GM23338 (cell line): ENCODE measurements at regions not wholly inside any gene's neighbourhood (a gene's known extent, or its start where the extent isn't known, plus 50 kb on each side); places are given as distances from the start of the nearest gene placed in this dataset.
A peak's percentile ranks its signal among the peaks of the same experiment; 100 is the strongest.

ENCODE experiments used
- ATAC-seq: fragments of 200-7000 bp; cut with Tn5 transposase; 3 replicates; pipeline ENCODE4 v1.9.1; 2020
- DNase-seq: peaks from one replicate; pipeline ENCODE4 v3.0.0-alpha.2; 2015; ENCODE audit warnings: low spot score
- H2AFZ ChIP-seq: fragments of 200-600 bp; sonication (generic); 2 replicates; pipeline ENCODE4 v1.8.0; 2016; ENCODE audit warnings: antibody characterized with exemption, mild to moderate bottlenecking, moderate library complexity
- H3F3A ChIP-seq: fragments of 200-600 bp; sonication (generic); replicated peaks from 2 replicates; pipeline ENCODE4 v1.8.0; 2017; ENCODE audit warnings: antibody characterized with exemption, mixed run types, low read depth
- H3K27ac ChIP-seq: fragments of 200-600 bp; sonication (generic); 2 replicates; pipeline ENCODE4 v1.6.1; 2016; ENCODE audit warnings: low read depth
- H3K27me3 ChIP-seq: fragments of 200-600 bp; sonication (generic); 2 replicates; pipeline ENCODE4 v1.8.0; 2016; ENCODE audit warnings: mild to moderate bottlenecking, mixed run types, moderate library complexity; ENCODE audit not compliant: insufficient read depth
- H3K36me3 ChIP-seq: fragments of 200-600 bp; sonication (generic); 2 replicates; pipeline ENCODE4 v1.8.0; 2016; ENCODE audit warnings: mild to moderate bottlenecking; ENCODE audit not compliant: insufficient read depth
- H3K4me1 ChIP-seq: fragments of 200-600 bp; sonication (generic); 2 replicates; pipeline ENCODE4 v1.8.0; 2016; ENCODE audit warnings: mild to moderate bottlenecking, moderate library complexity; ENCODE audit not compliant: insufficient read depth
- H3K4me2 ChIP-seq: fragments of 200-600 bp; sonication (generic); 2 replicates; pipeline ENCODE4 v1.7.1; 2017; ENCODE audit warnings: mixed run types
- H3K4me3 ChIP-seq: fragments of 200-600 bp; sonication (generic); 2 replicates; pipeline ENCODE4 v1.6.1; 2016; ENCODE audit warnings: mixed run types
- H3K79me2 ChIP-seq: fragments of 200-600 bp; sonication (generic); replicated peaks from 2 replicates; pipeline ENCODE4 v1.8.0; 2017; ENCODE audit warnings: mild to moderate bottlenecking; ENCODE audit not compliant: insufficient read depth
- H3K9me2 ChIP-seq: fragments of 200-600 bp; sonication (generic); 2 replicates; pipeline ENCODE4 v1.8.0; 2017; ENCODE audit not compliant: insufficient read depth
- H4K20me1 ChIP-seq: fragments of 200-600 bp; sonication (generic); replicated peaks from 2 replicates; pipeline ENCODE4 v1.8.0; 2017; ENCODE audit warnings: mild to moderate bottlenecking; ENCODE audit not compliant: insufficient read depth
- H3K27ac Mint-ChIP-seq: 2 replicates; pipeline ENCODE4 v1.8.0; 2020; ENCODE audit warnings: inconsistent platforms, mild to moderate bottlenecking, moderate library complexity, mixed read lengths
- H3K27me3 Mint-ChIP-seq: 3 replicates; pipeline ENCODE4 v1.8.0; 2022; ENCODE audit warnings: low read depth, mild to moderate bottlenecking, moderate library complexity, mixed read lengths, inconsistent platforms; ENCODE audit not compliant: insufficient read depth, poor library complexity
- H3K36me3 Mint-ChIP-seq: 3 replicates; pipeline ENCODE4 v1.8.0; 2021; ENCODE audit warnings: low read depth, mild to moderate bottlenecking, inconsistent platforms, moderate library complexity, mixed read lengths
- H3K4me1 Mint-ChIP-seq: 3 replicates; pipeline ENCODE4 v1.8.0; 2020; ENCODE audit warnings: mild to moderate bottlenecking, inconsistent platforms, mixed read lengths
- H3K4me3 Mint-ChIP-seq: 3 replicates; pipeline ENCODE4 v1.8.0; 2021; ENCODE audit warnings: moderate library complexity, mild to moderate bottlenecking, inconsistent platforms, mixed read lengths
- H3K9me3 Mint-ChIP-seq: 3 replicates; pipeline ENCODE4 v1.8.0; 2020; ENCODE audit warnings: moderate library complexity, mild to moderate bottlenecking, inconsistent platforms, mixed read lengths
- JUNB ChIP-seq: IDR thresholded peaks from one replicate; pipeline ENCODE4 v1.6.1; 2016; ENCODE audit warnings: antibody characterized with exemption; ENCODE audit not compliant: unreplicated experiment
- NANOG ChIP-seq: IDR thresholded peaks from 2 replicates; pipeline ENCODE4 v1.6.1; 2016; ENCODE audit warnings: antibody characterized with exemption, borderline replicate concordance
- POLR2AphosphoS5 ChIP-seq: IDR thresholded peaks from 2 replicates; pipeline ENCODE4 v1.6.1; 2016; ENCODE audit warnings: antibody characterized with exemption, low read depth
- REST ChIP-seq: IDR thresholded peaks from one replicate; pipeline ENCODE4 v1.6.1; 2018; ENCODE audit warnings: antibody characterized with exemption; ENCODE audit not compliant: unreplicated experiment
- ZNF462 ChIP-seq: fragments of 250-450 bp; sonication (Bioruptor Pico); IDR thresholded peaks from 2 replicates; pipeline ENCODE4 v1.5.0; 2020; ENCODE audit warnings: mild to moderate bottlenecking, moderate library complexity

GRCh38 chr1:67485046-67485811 lies 55.0 kb upstream of the SERBP1 start:
- TF ChIP-seq REST (no peak), JUNB (no peak), POLR2AphosphoS5 (no peak), ZNF462 (no peak), NANOG (no peak)
- Histone ChIP-seq H3K27ac (no peak overlapping the region), H3K27me3 (no peaks in the 10 kb centered on the region), H3K36me3 (no peaks in the 10 kb centered on the region), H2AFZ (peak overlapping the region; percentile 69; the same call in 1 of the 2 replicates), H4K20me1 (no peaks in the 10 kb centered on the region), H3K4me2 (no peak overlapping the region), H3K4me1 (peaks cover 6% of the 10 kb centered on the region; the same call in 1 of the 2 replicates), H3K4me3 (no peak overlapping the region), H3K9me2 (no peaks in the 10 kb centered on the region), H3K79me2 (no peaks in the 10 kb centered on the region), H3F3A (no peaks in the 10 kb centered on the region)
- DNase-seq: no peak
- H3K4me1 Mint-ChIP-seq: peaks cover 14% of the 10 kb centered on the region
- H3K27me3 Mint-ChIP-seq: peaks cover 5% of the 10 kb centered on the region
- no peak overlapping the region for H3K27ac Mint-ChIP-seq
- H3K36me3 Mint-ChIP-seq: no peaks in the 10 kb centered on the region
- H3K9me3 Mint-ChIP-seq: no peaks in the 10 kb centered on the region
- no peak overlapping the region for H3K4me3 Mint-ChIP-seq
- ATAC-seq: no peak
